ENCODE measurements at regions not wholly inside any gene's neighbourhood (a gene's known extent, or its start where the extent isn't known, plus 50 kb on each side); places are given as distances from the start of the nearest gene placed in this dataset.

GRCh38 chr18:47615043-47615442 lies 315.4 kb downstream of the SMAD2 start:
- TF ChIP-seq EZH2phosphoT487 (IDR thresholded peaks at IDR 0.05; ENCODE audit: borderline replicate concordance, low read depth, low read length) (no peak), CTCF (conservative IDR thresholded peaks at IDR 0.05; ENCODE audit: low read length) (no peak)
